SU-DHL-6 (cell line): ENCODE measurements at regions not wholly inside any gene's neighbourhood (a gene's known extent, or its start where the extent isn't known, plus 50 kb on each side); places are given as distances from the start of the nearest gene placed in this dataset.

ENCODE experiments used
- CTCF ChIP-seq: fragments of 200-600 bp; sonication (generic); IDR thresholded peaks from one replicate; pipeline ENCODE4 v1.5.1; 2017; ENCODE audit warnings: antibody characterized with exemption, mild to moderate bottlenecking, low read length, moderate library complexity; ENCODE audit not compliant: insufficient read depth, poor library complexity, severe bottlenecking
- EZH2phosphoT487 ChIP-seq: fragments of 200-600 bp; sonication (generic), shearing (Covaris generic); conservative IDR thresholded peaks from 2 replicates; pipeline ENCODE4 v1.6.1; 2018; ENCODE audit warnings: mild to moderate bottlenecking, antibody characterized with exemption, low read length, moderate library complexity, mixed read lengths

- TF ChIP-seq CTCF (no peak), EZH2phosphoT487 (no peak)
These were observed 131.8 kb upstream of the TMLHE start for GRCh38 chrX:155744534-155744933.
